IMR-90 (cell line): ENCODE measurements at regions not wholly inside any gene's neighbourhood (a gene's known extent, or its start where the extent isn't known, plus 50 kb on each side); places are given as distances from the start of the nearest gene placed in this dataset.

Experiments used
- ATAC-seq: fragments of 200-7000 bp; cut with Tn5 transposase; 2 replicates; pipeline ENCODE4 v1.9.1; 2020; ENCODE audit warnings: low read depth, mild to moderate bottlenecking, moderate library complexity
- BruUV-seq: library from RNA; stranded (reverse); fragments of 400-500 nt; replicated peaks from 2 replicates; lab custom pipeline; 2021; lab: Mats Ljungman, UMichigan
- CTCF ChIA-PET: fragments of 300-600 bp; formaldehyde crosslinking; extraction: SDS; loops from one replicate; lab custom pipeline; 2021; ENCODE audit warnings: antibody characterized with exemption; lab: Yijun Ruan, JAX
- POLR2A ChIA-PET: fragments of 300-600 bp; sonication (Branson Sonifier 250); formaldehyde crosslinking; loops from one replicate; lab custom pipeline; 2022; ENCODE audit warnings: antibody characterized with exemption; ENCODE audit not compliant: unreplicated experiment; lab: Charles Lee
- DNase-seq: peaks from one replicate; pipeline ENCODE4 v3.0.0; 2013
- H2AFZ ChIP-seq: replicated peaks from 2 replicates; pipeline ENCODE3; 2013; ENCODE audit warnings: low read length, mild to moderate bottlenecking; ENCODE audit not compliant: poor library complexity
- H2AK5ac ChIP-seq: 2 replicates; pipeline ENCODE4 v1.6.1; 2013; ENCODE audit warnings: low read depth, low read length, inconsistent platforms
- H2AK9ac ChIP-seq: replicated peaks from 2 replicates; pipeline ENCODE3; 2013; ENCODE audit warnings: mild to moderate bottlenecking, low read depth, low read length, moderate library complexity; ENCODE audit not compliant: poor library complexity
- H2BK120ac ChIP-seq: 2 replicates; pipeline ENCODE4 v1.6.1; 2013; ENCODE audit warnings: low read depth, low read length, inconsistent platforms
- H2BK15ac ChIP-seq: 3 replicates; pipeline ENCODE4 v1.6.1; 2013; ENCODE audit warnings: low read depth, low read length, inconsistent platforms
- H2BK20ac ChIP-seq: 2 replicates; pipeline ENCODE4 v1.6.1; 2013; ENCODE audit warnings: low read depth, mild to moderate bottlenecking, inconsistent platforms, low read length, moderate library complexity
- H2BK5ac ChIP-seq: 2 replicates; pipeline ENCODE4 v1.6.1; 2013; ENCODE audit warnings: mild to moderate bottlenecking, low read depth, low read length, inconsistent platforms; ENCODE audit not compliant: poor library complexity, severe bottlenecking
- H3K14ac ChIP-seq: replicated peaks from 2 replicates; pipeline ENCODE4 v1.6.1; 2013; ENCODE audit warnings: low read depth, low read length, inconsistent platforms
- H3K18ac ChIP-seq: 2 replicates; pipeline ENCODE4 v1.6.1; 2013; ENCODE audit warnings: low read depth, low read length, control low read depth
- H3K23ac ChIP-seq: 2 replicates; pipeline ENCODE4 v1.6.1; 2013; ENCODE audit warnings: low read depth, low read length, inconsistent platforms
- H3K27ac ChIP-seq: 2 replicates; pipeline ENCODE4 v1.5.1; 2013; ENCODE audit warnings: mild to moderate bottlenecking, control low read depth, low read length; ENCODE audit not compliant: insufficient read depth
- H3K27me3 ChIP-seq: 2 replicates; pipeline ENCODE4 v1.6.1; 2013; ENCODE audit warnings: low read length; ENCODE audit not compliant: control insufficient read depth, insufficient read depth
- H3K36me3 ChIP-seq: 2 replicates; pipeline ENCODE4 v1.6.1; 2013; ENCODE audit warnings: low read length, mixed read lengths; ENCODE audit not compliant: control insufficient read depth, insufficient read depth
- H3K4ac ChIP-seq: 2 replicates; pipeline ENCODE4 v1.6.1; 2013; ENCODE audit warnings: low read depth, low read length, inconsistent platforms
- H3K4me1 ChIP-seq: 2 replicates; pipeline ENCODE4 v1.6.1; 2013; ENCODE audit warnings: low read length, mixed read lengths; ENCODE audit not compliant: control insufficient read depth, insufficient read depth
- H3K4me2 ChIP-seq: 2 replicates; pipeline ENCODE4 v1.6.1; 2013; ENCODE audit warnings: low read depth, mild to moderate bottlenecking, control low read depth, low read length, moderate library complexity
- H3K4me3 ChIP-seq: 2 replicates; pipeline ENCODE4 v1.5.1; 2013; ENCODE audit warnings: low read depth, mild to moderate bottlenecking, control low read depth, low read length, moderate library complexity; ENCODE audit not compliant: insufficient read depth
- H3K56ac ChIP-seq: 2 replicates; pipeline ENCODE4 v1.6.1; 2013; ENCODE audit warnings: low read length, inconsistent platforms; ENCODE audit not compliant: insufficient read depth; ENCODE audit errors: extremely low read depth
- H3K79me1 ChIP-seq, 2 experiments: 2 replicates each; pipeline ENCODE4 v1.6.1; 2013; ENCODE audit warnings: low read length in 2 of 2, inconsistent platforms in 1 of 2, low read depth in 1 of 2
- H3K9ac ChIP-seq: 2 replicates; pipeline ENCODE4 v1.6.1; 2013; ENCODE audit warnings: low read depth, low read length, control low read depth
- H3K9me1 ChIP-seq: 2 replicates; pipeline ENCODE4 v1.6.1; 2013; ENCODE audit warnings: low read length, inconsistent platforms; ENCODE audit not compliant: insufficient read depth
- H3K9me3 ChIP-seq: 2 replicates; pipeline ENCODE4 v1.6.1; 2013; ENCODE audit warnings: low read length; ENCODE audit not compliant: control insufficient read depth, insufficient read depth
- H4K20me1 ChIP-seq: 2 replicates; pipeline ENCODE4 v1.6.1; 2013; ENCODE audit warnings: low read length, inconsistent platforms; ENCODE audit not compliant: insufficient read depth
- H4K5ac ChIP-seq: 2 replicates; pipeline ENCODE4 v1.6.1; 2013; ENCODE audit warnings: mild to moderate bottlenecking, low read depth, low read length, control low read depth
- H4K8ac ChIP-seq, 2 experiments: 2 replicates each; pipeline ENCODE4 v1.6.1; 2013; ENCODE audit warnings: low read depth in 2 of 2, low read length in 2 of 2, control low read depth in 1 of 2, inconsistent platforms in 1 of 2
- H4K91ac ChIP-seq: 2 replicates; pipeline ENCODE4 v1.6.1; 2013; ENCODE audit warnings: low read depth, low read length, inconsistent platforms; ENCODE audit not compliant: insufficient read depth
- ELK1 ChIP-seq: fragments of 150-350 bp; IDR thresholded peaks from 2 replicates; pipeline ENCODE4 v1.6.1; 2016; ENCODE audit warnings: low read depth, mild to moderate bottlenecking, low read length, moderate library complexity, borderline replicate concordance
- FOS ChIP-seq: fragments of 150-350 bp; IDR thresholded peaks from 2 replicates; pipeline ENCODE4 v1.6.1; 2016; ENCODE audit warnings: low read depth, low read length
- MAFK ChIP-seq: IDR thresholded peaks from 2 replicates; pipeline ENCODE4 v1.6.1; 2012; ENCODE audit warnings: low read depth, low read length, improper control_type of control experiment
- MAZ ChIP-seq: IDR thresholded peaks from 2 replicates; pipeline ENCODE4 v1.6.1; 2012; ENCODE audit warnings: low read depth, mild to moderate bottlenecking, low read length, improper control_type of control experiment, moderate library complexity, borderline replicate concordance
- MXI1 ChIP-seq: IDR thresholded peaks from 2 replicates; pipeline ENCODE4 v1.6.1; 2012; ENCODE audit warnings: low read depth, mild to moderate bottlenecking, low read length, moderate library complexity, borderline replicate concordance
- NFE2L2 ChIP-seq: fragments of 150-350 bp; IDR thresholded peaks from 2 replicates; pipeline ENCODE4 v1.6.1; 2016; ENCODE audit warnings: low read depth, mild to moderate bottlenecking, low read length
- RCOR1 ChIP-seq: IDR thresholded peaks from 2 replicates; pipeline ENCODE4 v1.6.1; 2012; ENCODE audit warnings: mild to moderate bottlenecking, low read length, improper control_type of control experiment; ENCODE audit not compliant: insufficient replicate concordance
- WGBS, 2 experiments: methylation state at CpG; one replicate each; pipeline versions ENCODE4 v1.1.5 to v1.1.7; 2013; ENCODE audit warnings: missing lambda C conversion rate in 2 of 2; ENCODE audit not compliant: insufficient read length in 1 of 2; ENCODE audit errors: extremely low coverage in 2 of 2; 5-methylcytosine and 5-hydroxymethylcytosine counted together
- dilution Hi-C: fragments of 300-500 bp; cut with HindIII; formaldehyde crosslinking; loops from one replicate; pipeline ENCODE4 v1.14.3; 2018; ENCODE audit warnings: low sequenced_read_pairs; ENCODE audit not compliant: unreplicated experiment
- in situ Hi-C: fragments of 300-500 bp; cut with MboI; formaldehyde crosslinking; loops from 3 replicates; pipeline ENCODE4 v1.14.3; 2019; ENCODE audit warnings: low sequenced_read_pairs, inconsistent platforms, mixed read lengths
- intact Hi-C: fragments of 100-400 bp; cut with micrococcal nuclease; formaldehyde crosslinking; loops from 2 replicates; pipeline ENCODE4 v1.10.0; 2022

GRCh38 chr3:177968891-177969290 lies 567.3 kb upstream of the KCNMB2 start:
- Histone ChIP-seq H3K79me1 (no peaks in the 10 kb centered on the region), H3K4me1 (peaks cover 2% of the 10 kb centered on the region)

More at GRCh38 chr3:177968891-177969290, 567.3 kb upstream of the KCNMB2 start:
- CTCF ChIA-PET, result no interaction called here
- Histone ChIP-seq H2BK5ac (peak overlapping the region; percentile 19), H3K14ac (peak overlapping the region; percentile 60; the same call in 1 of the 2 replicates), H3K9me3 (no peaks in the 10 kb centered on the region), H3K27me3 (no peaks in the 10 kb centered on the region), H3K4ac (no peak overlapping the region), H3K27ac (no peak overlapping the region), H3K4me3 (no peak overlapping the region), H2AK9ac (no peak overlapping the region), H3K9ac (no peak overlapping the region), H3K56ac (no peak overlapping the region), H3K36me3 (no peaks in the 10 kb centered on the region), H4K20me1 (no peaks in the 10 kb centered on the region), H2BK20ac (no peak overlapping the region), H3K18ac (no peak overlapping the region), H2BK15ac (peak overlapping the region; percentile 82; the same call in 1 of the 3 replicates), H3K23ac (no peak overlapping the region), H3K4me2 (no peak overlapping the region), H2AK5ac (peak overlapping the region; percentile 67; the same call in 1 of the 2 replicates), H2BK120ac (no peak overlapping the region), H2AFZ (no peak overlapping the region), H3K9me1 (0 out of 2 replicates have a peak, but pooled peaks cover 3% of the 10 kb centered on the region), H4K5ac (no peak overlapping the region), H4K8ac (0 out of 4 replicates have a peak overlapping the region, but pooled peaks of 1 of the 2 experiments have one; percentile 33), H4K91ac (no peak overlapping the region)
- TF ChIP-seq ELK1, result no peak
- TF ChIP-seq MXI1, result no peak
- no peak for TF ChIP-seq FOS
- TF ChIP-seq MAZ, result no peak
- no peak for TF ChIP-seq RCOR1
- TF ChIP-seq MAFK, result no peak
- TF ChIP-seq NFE2L2, result no peak
- POLR2A ChIA-PET, result no interaction called here
- BruUV-seq, result no TSS peak
- in situ Hi-C loops, result no loop called here
- intact Hi-C loops, result no loop called here
- ATAC-seq (no peak), DNase-seq (peak; percentile 48)
- WGBS, 2 experiments, result no CpG with 5 or more reads among the region's 2 CpGs
- dilution Hi-C loops, result no loop called here
